ENCODE measurements at regions not wholly inside any gene's neighbourhood (a gene's known extent, or its start where the extent isn't known, plus 50 kb on each side); places are given as distances from the start of the nearest gene placed in this dataset.

- WGBS, 2 donors = 14 to 24% methylated on average over 8 of the region's 8 CpGs
- Histone ChIP-seq H3K4me1 (no peaks in the 10 kb centered on the region), H3K4me3 (no peak overlapping the region), H3K9me3 (no peaks in the 10 kb centered on the region), H3K36me3 (replicated peaks in 1 of 2; ENCODE audit: insufficient read depth in 1 of 2, low read depth in 2 of 2) (no peaks in the 10 kb centered on the region), H3K27ac (peak overlapping the region in 1 of 4 donors; percentile 40), H3K27me3 (no peaks in the 10 kb centered on the region)
- intact Hi-C loops (cut with DNase I) = no loop called here
- TF ChIP-seq POLR2A (IDR thresholded peaks at IDR 0.05) (no peak), CTCF (IDR thresholded peaks at IDR 0.05) (no peak)
- DNase-seq (peak in 1 of 4 donors; percentile 13), ATAC-seq (no peak)
These were observed 160.9 kb upstream of the CDH5 start for GRCh38 chr16:66205287-66206231.

- Histone ChIP-seq H3K9me3 (no peaks in the 10 kb centered on the region), H3K27ac (no peak overlapping the region), H3K36me3 (replicated peaks in 1 of 2; ENCODE audit: insufficient read depth in 1 of 2, low read depth in 2 of 2) (no peaks in the 10 kb centered on the region), H3K27me3 (no peaks in the 10 kb centered on the region), H3K4me1 (no peaks in the 10 kb centered on the region), H3K4me3 (no peak overlapping the region)
- no peak for TF ChIP-seq POLR2A (IDR thresholded peaks at IDR 0.05)
- TF ChIP-seq CTCF (IDR thresholded peaks at IDR 0.05) = no peak
- 69 to 72% methylated on average over 3 of the region's 3 CpGs for WGBS, 2 donors
- ATAC-seq (no peak), DNase-seq (no peak)
- intact Hi-C loops (cut with DNase I) = no loop called here
These were observed 161.7 kb upstream of the CDH5 start for GRCh38 chr16:66204756-66205155.

GRCh38 chr16:66203476-66203875 is 163.0 kb upstream of the CDH5 start:
- no peak overlapping the region for H3K27ac ChIP-seq
- H3K4me3 ChIP-seq = no peak overlapping the region
- H3K36me3 ChIP-seq (replicated peaks in 1 of 2; ENCODE audit: insufficient read depth in 1 of 2, low read depth in 2 of 2) = no peaks in the 10 kb centered on the region
- H3K9me3 ChIP-seq = no peaks in the 10 kb centered on the region
- intact Hi-C loops (cut with DNase I) = no loop called here
- 72 to 76% methylated on average over 4 of the region's 4 CpGs for WGBS, 2 donors
- ATAC-seq (no peak), DNase-seq (no peak)
- no peak for TF ChIP-seq CTCF (IDR thresholded peaks at IDR 0.05)
- TF ChIP-seq POLR2A (IDR thresholded peaks at IDR 0.05) = no peak
- no peaks in the 10 kb centered on the region for H3K4me1 ChIP-seq
- H3K27me3 ChIP-seq = no peaks in the 10 kb centered on the region

GRCh38 chr16:66199189-66199588 is 167.3 kb upstream of the CDH5 start:
- H3K4me3 ChIP-seq = no peak overlapping the region
- H3K27me3 ChIP-seq = no peaks in the 10 kb centered on the region
- H3K4me1 ChIP-seq = no peaks in the 10 kb centered on the region
- H3K27ac ChIP-seq = no peak overlapping the region
- TF ChIP-seq CTCF (IDR thresholded peaks at IDR 0.05) = no peak
- TF ChIP-seq POLR2A (IDR thresholded peaks at IDR 0.05) = no peak
- H3K9me3 ChIP-seq = no peaks in the 10 kb centered on the region
- intact Hi-C loops (cut with DNase I) = no loop called here
- DNase-seq (peak in 1 of 4 donors; percentile 12), ATAC-seq (no peak)
- H3K36me3 ChIP-seq (replicated peaks in 1 of 2; ENCODE audit: insufficient read depth in 1 of 2, low read depth in 2 of 2) = no peaks in the 10 kb centered on the region
- WGBS, 2 donors = 72 to 84% methylated on average over 1 of the region's 1 CpG

GRCh38 chr16:66198641-66199040 is 167.8 kb upstream of the CDH5 start:
- no peak for TF ChIP-seq CTCF (IDR thresholded peaks at IDR 0.05)
- TF ChIP-seq POLR2A (IDR thresholded peaks at IDR 0.05) = no peak
- H3K9me3 ChIP-seq = no peaks in the 10 kb centered on the region
- H3K27ac ChIP-seq = no peak overlapping the region
- no peak overlapping the region for H3K4me3 ChIP-seq
- H3K36me3 ChIP-seq (replicated peaks in 1 of 2; ENCODE audit: insufficient read depth in 1 of 2, low read depth in 2 of 2) = no peaks in the 10 kb centered on the region
- intact Hi-C loops (cut with DNase I) = no loop called here
- H3K27me3 ChIP-seq = no peaks in the 10 kb centered on the region
- ATAC-seq = no peak
- WGBS, 2 donors = 20 to 60% methylated on average over 3 of the region's 3 CpGs
- no peaks in the 10 kb centered on the region for H3K4me1 ChIP-seq
- DNase-seq = no peak
